ENCODE measurements at regions not wholly inside any gene's neighbourhood (a gene's known extent, or its start where the extent isn't known, plus 50 kb on each side); places are given as distances from the start of the nearest gene placed in this dataset.

DNA sequence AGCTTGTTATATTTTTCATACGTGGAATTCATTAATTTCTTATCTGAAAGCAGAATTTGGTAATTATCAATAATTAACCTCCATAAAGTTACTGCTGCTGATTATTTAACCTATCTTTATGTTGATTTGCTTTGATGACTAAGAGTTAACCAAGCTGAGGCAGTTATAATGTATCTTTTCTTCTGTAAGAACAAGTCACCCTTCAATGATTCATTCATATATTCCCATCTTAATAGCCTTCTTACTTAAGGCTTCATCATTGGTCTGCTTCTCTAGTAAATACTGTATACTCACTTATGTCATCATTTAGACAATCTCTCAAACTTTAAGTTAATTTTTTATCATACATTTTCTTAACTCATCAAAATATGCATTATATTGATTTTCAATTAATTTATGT, 592.2 kb downstream of the ANXA1 start:
- TF ChIP-seq, protein P1, sequence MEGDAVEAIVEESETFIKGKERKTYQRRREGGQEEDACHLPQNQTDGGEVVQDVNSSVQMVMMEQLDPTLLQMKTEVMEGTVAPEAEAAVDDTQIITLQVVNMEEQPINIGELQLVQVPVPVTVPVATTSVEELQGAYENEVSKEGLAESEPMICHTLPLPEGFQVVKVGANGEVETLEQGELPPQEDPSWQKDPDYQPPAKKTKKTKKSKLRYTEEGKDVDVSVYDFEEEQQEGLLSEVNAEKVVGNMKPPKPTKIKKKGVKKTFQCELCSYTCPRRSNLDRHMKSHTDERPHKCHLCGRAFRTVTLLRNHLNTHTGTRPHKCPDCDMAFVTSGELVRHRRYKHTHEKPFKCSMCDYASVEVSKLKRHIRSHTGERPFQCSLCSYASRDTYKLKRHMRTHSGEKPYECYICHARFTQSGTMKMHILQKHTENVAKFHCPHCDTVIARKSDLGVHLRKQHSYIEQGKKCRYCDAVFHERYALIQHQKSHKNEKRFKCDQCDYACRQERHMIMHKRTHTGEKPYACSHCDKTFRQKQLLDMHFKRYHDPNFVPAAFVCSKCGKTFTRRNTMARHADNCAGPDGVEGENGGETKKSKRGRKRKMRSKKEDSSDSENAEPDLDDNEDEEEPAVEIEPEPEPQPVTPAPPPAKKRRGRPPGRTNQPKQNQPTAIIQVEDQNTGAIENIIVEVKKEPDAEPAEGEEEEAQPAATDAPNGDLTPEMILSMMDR (IDR thresholded peaks at IDR 0.05; ENCODE audit: low read length): no peak
- TF ChIP-seq EZH2 (IDR thresholded peaks at IDR 0.05; ENCODE audit: borderline replicate concordance, low read length): no peak
